ENCODE measurements at regions not wholly inside any gene's neighbourhood (a gene's known extent, or its start where the extent isn't known, plus 50 kb on each side); places are given as distances from the start of the nearest gene placed in this dataset.

DNA sequence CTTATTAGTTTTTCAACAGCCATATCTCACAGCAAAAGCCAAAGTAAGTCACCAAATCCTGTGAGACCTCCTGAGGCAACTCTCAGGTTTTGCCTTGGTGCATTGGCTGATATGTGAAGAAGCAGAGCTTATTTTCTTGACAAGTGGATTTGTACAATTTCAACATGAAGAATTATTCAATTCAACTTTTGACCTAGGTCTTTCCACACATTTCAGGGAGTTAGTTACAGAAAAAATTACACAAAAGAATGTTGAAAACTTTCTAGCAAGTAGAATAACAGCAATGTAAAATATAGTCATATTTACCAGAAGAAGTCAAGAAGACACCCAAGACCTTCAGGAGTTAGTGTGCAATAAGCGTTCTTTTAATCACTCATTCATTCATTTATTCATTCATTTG, 62.4 kb upstream of the ADRB2 start:
- H3K27ac ChIP-seq (ENCODE audit: low read length): no peak overlapping the region
- 100% methylated on average over 1 of the region's 1 CpG for WGBS (ENCODE audit: insufficient coverage, low lambda C conversion rate)
- H3K4me1 ChIP-seq (ENCODE audit: control insufficient read depth, insufficient read depth, low read length): no peaks in the 10 kb centered on the region

DNA sequence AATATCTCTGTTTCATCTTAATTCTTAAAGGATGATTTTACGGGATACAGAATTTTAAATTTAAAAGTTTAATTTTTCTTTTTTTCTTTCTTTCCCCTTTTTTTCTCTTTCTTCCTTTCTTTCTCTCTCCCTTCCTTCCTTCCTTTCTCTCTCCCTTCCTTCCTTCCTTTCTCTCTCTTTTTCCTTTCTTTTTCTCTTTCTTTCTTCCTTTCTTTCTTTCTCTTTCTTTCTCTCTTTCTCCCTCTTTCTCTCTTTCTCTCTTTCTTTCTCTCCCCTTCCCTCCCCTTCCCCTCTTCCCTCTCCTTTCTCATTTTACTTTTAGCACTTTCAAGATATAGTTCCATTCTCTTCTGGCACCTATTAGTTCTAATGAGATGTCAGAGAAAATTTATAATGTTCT, 61.4 kb upstream of the ADRB2 start:
- DNase-seq: no peak
- Histone ChIP-seq H3K27me3 (ENCODE audit: control insufficient read depth, insufficient read depth, low read length) (peaks cover 5% of the 10 kb centered on the region), H3K4me3 (ENCODE audit: low read length) (no peak overlapping the region), H3K27ac (ENCODE audit: low read length) (no peak overlapping the region), H3K9me3 (ENCODE audit: control insufficient read depth, low read depth, low read length) (no peaks in the 10 kb centered on the region), H3K4me1 (ENCODE audit: control insufficient read depth, insufficient read depth, low read length) (no peaks in the 10 kb centered on the region), H3K36me3 (ENCODE audit: control insufficient read depth, insufficient read depth, low read length) (no peaks in the 10 kb centered on the region)
- WGBS (ENCODE audit: insufficient coverage, low lambda C conversion rate): 69% methylated on average over 1 of the region's 1 CpG

More for the DNA sequence above, 62.4 kb upstream of the ADRB2 start:
- Histone ChIP-seq H3K27me3 (ENCODE audit: control insufficient read depth, insufficient read depth, low read length) (peaks cover 5% of the 10 kb centered on the region), H3K9me3 (ENCODE audit: control insufficient read depth, low read depth, low read length) (no peaks in the 10 kb centered on the region), H3K4me3 (ENCODE audit: low read length) (no peak overlapping the region), H3K36me3 (ENCODE audit: control insufficient read depth, insufficient read depth, low read length) (no peaks in the 10 kb centered on the region)
- DNase-seq: no peak

GRCh38 chr5:148768806-148769415, 57.5 kb upstream of the ADRB2 start:
- H3K9me3 ChIP-seq (ENCODE audit: control insufficient read depth, low read depth, low read length): no peaks in the 10 kb centered on the region
- no peaks in the 10 kb centered on the region for H3K36me3 ChIP-seq (ENCODE audit: control insufficient read depth, insufficient read depth, low read length)
- no peak overlapping the region for H3K4me3 ChIP-seq (ENCODE audit: low read length)
- no peaks in the 10 kb centered on the region for H3K4me1 ChIP-seq (ENCODE audit: control insufficient read depth, insufficient read depth, low read length)
- peaks cover 9% of the 10 kb centered on the region for H3K27me3 ChIP-seq (ENCODE audit: control insufficient read depth, insufficient read depth, low read length)
- DNase-seq: no peak
- H3K27ac ChIP-seq (ENCODE audit: low read length): no peak overlapping the region
- no CpG with 5 or more reads among the region's 5 CpGs for WGBS (ENCODE audit: insufficient coverage, low lambda C conversion rate)

DNA sequence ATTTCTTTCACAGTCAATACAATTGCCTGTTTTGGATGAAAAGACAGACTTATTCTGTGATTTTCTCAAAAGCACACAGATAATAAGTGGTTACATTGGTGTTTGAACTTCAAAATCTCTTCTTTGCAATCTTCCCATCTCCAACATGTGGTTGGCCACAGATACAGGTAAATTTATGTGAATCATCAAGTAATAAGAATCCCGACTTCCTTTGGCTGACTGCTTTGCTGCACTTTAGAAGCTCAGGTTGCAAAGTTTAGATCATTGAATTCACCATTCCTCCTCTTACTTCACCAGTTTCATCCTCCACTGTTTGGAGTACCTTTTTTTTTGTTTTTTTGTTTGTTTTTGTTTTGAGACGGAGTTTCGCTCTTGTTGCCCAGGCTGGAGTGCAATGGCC, 56.5 kb upstream of the ADRB2 start:
- H3K4me1 ChIP-seq (ENCODE audit: control insufficient read depth, insufficient read depth, low read length): no peaks in the 10 kb centered on the region
- DNase-seq: no peak
- H3K9me3 ChIP-seq (ENCODE audit: control insufficient read depth, low read depth, low read length): no peaks in the 10 kb centered on the region
- no peaks in the 10 kb centered on the region for H3K36me3 ChIP-seq (ENCODE audit: control insufficient read depth, insufficient read depth, low read length)
- 100% methylated on average over 2 of the region's 3 CpGs for WGBS (ENCODE audit: insufficient coverage, low lambda C conversion rate)
- H3K4me3 ChIP-seq (ENCODE audit: low read length): no peak overlapping the region
- peaks cover 10% of the 10 kb centered on the region for H3K27me3 ChIP-seq (ENCODE audit: control insufficient read depth, insufficient read depth, low read length)
- H3K27ac ChIP-seq (ENCODE audit: low read length): no peak overlapping the region

DNA sequence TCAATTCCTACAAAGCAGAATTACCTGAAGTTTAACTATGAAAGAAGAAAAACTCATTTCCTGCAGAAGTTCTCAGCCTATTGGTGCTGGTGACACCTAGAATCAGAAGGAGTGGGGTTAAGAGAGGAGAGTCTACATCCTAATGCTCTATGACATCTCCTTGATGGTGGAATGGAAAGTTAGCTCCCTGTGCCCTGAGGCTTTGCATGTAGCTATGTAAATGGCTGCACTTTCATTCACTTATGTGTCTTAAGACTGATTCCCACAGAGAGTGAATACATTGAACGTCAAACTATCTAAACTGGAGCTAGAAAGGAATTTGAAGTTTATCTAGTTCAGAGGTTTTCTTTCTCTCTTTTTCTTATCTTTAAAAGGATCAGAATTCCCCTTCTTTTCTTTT, 52.1 kb upstream of the ADRB2 start:
- Histone ChIP-seq H3K27me3 (ENCODE audit: control insufficient read depth, insufficient read depth, low read length) (peaks cover 15% of the 10 kb centered on the region), H3K27ac (ENCODE audit: low read length) (no peak overlapping the region), H3K9me3 (ENCODE audit: control insufficient read depth, low read depth, low read length) (no peaks in the 10 kb centered on the region), H3K36me3 (ENCODE audit: control insufficient read depth, insufficient read depth, low read length) (no peaks in the 10 kb centered on the region), H3K4me1 (ENCODE audit: control insufficient read depth, insufficient read depth, low read length) (no peaks in the 10 kb centered on the region), H3K4me3 (ENCODE audit: low read length) (no peak overlapping the region)
- no peak for DNase-seq
- WGBS (ENCODE audit: insufficient coverage, low lambda C conversion rate): 40% methylated on average over 1 of the region's 1 CpG

GRCh38 chr5:148776261-148776660, 50.1 kb upstream of the ADRB2 start:
- DNase-seq: no peak

More at GRCh38 chr5:148776261-148776660, 50.1 kb upstream of the ADRB2 start:
- Histone ChIP-seq H3K4me1 (ENCODE audit: control insufficient read depth, insufficient read depth, low read length) (no peaks in the 10 kb centered on the region), H3K36me3 (ENCODE audit: control insufficient read depth, insufficient read depth, low read length) (no peaks in the 10 kb centered on the region), H3K4me3 (ENCODE audit: low read length) (no peak overlapping the region), H3K9me3 (ENCODE audit: control insufficient read depth, low read depth, low read length) (no peaks in the 10 kb centered on the region), H3K27me3 (ENCODE audit: control insufficient read depth, insufficient read depth, low read length) (peaks cover 12% of the 10 kb centered on the region), H3K27ac (ENCODE audit: low read length) (no peak overlapping the region)
